BJ (cell line): ENCODE measurements at regions not wholly inside any gene's neighbourhood (a gene's known extent, or its start where the extent isn't known, plus 50 kb on each side); places are given as distances from the start of the nearest gene placed in this dataset.

Experiments
- CTCF ChIA-PET: fragments of 350-600 bp; formaldehyde crosslinking; extraction: SDS; loops from one replicate; lab custom pipeline; 2021; ENCODE audit warnings: antibody characterized with exemption, inconsistent platforms; lab: Yijun Ruan, JAX
- POLR2A ChIA-PET: fragments of 300-600 bp; sonication (Branson Sonifier 250); formaldehyde crosslinking; extraction: SDS; loops from one replicate; lab custom pipeline; 2021; ENCODE audit warnings: antibody characterized with exemption; lab: Charles Lee
- DNase-seq: peaks from one replicate; pipeline ENCODE4 v3.0.0-alpha.2; 2011; ENCODE audit warnings: low read depth
- H3K27me3 ChIP-seq: 2 replicates; pipeline ENCODE4 v1.6.0; 2011; ENCODE audit warnings: low read length; ENCODE audit not compliant: control insufficient read depth, insufficient read depth
- H3K36me3 ChIP-seq: 2 replicates; pipeline ENCODE4 v1.5.1; 2011; ENCODE audit warnings: low read length; ENCODE audit not compliant: control insufficient read depth, insufficient read depth
- H3K4me3 ChIP-seq: 2 replicates; pipeline ENCODE4 v1.5.1; 2011; ENCODE audit warnings: low read depth, mild to moderate bottlenecking, control low read depth, low read length
- TF ChIP-seq, protein P1 (sequence below): IDR thresholded peaks from 2 replicates; pipeline ENCODE4 v1.5.1; 2011; ENCODE audit warnings: low read depth, mild to moderate bottlenecking, control low read depth, inconsistent platforms, low read length, moderate library complexity; ENCODE audit not compliant: insufficient read depth

DNA sequence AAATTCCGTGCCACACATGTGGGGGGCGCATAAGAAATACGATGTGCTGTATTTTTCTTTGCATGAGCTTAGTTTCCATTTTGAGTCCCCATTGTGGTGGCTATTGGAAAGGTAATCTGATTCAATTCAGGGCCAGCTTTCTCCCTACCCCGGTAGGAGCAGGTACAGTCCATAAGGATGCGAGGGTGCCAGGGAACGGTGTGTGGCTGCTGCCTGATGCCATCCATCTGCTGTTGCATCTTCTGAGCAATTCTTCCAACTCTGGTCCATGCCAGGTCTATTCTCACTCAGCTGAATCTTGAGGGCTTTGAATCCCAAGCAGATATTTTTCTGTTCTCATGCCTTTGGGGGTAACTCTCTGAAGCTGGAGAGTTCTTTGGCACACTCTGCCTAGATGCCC lies 392.7 kb downstream of the AGTPBP1 start:
- Histone ChIP-seq H3K4me3 (no peak overlapping the region), H3K36me3 (no peaks in the 10 kb centered on the region), H3K27me3 (no peaks in the 10 kb centered on the region)
- TF ChIP-seq, protein P1, sequence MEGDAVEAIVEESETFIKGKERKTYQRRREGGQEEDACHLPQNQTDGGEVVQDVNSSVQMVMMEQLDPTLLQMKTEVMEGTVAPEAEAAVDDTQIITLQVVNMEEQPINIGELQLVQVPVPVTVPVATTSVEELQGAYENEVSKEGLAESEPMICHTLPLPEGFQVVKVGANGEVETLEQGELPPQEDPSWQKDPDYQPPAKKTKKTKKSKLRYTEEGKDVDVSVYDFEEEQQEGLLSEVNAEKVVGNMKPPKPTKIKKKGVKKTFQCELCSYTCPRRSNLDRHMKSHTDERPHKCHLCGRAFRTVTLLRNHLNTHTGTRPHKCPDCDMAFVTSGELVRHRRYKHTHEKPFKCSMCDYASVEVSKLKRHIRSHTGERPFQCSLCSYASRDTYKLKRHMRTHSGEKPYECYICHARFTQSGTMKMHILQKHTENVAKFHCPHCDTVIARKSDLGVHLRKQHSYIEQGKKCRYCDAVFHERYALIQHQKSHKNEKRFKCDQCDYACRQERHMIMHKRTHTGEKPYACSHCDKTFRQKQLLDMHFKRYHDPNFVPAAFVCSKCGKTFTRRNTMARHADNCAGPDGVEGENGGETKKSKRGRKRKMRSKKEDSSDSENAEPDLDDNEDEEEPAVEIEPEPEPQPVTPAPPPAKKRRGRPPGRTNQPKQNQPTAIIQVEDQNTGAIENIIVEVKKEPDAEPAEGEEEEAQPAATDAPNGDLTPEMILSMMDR: no peak
- DNase-seq: no peak
- ChIA-PET POLR2A (no interaction called here), CTCF (no interaction called here)

DNA sequence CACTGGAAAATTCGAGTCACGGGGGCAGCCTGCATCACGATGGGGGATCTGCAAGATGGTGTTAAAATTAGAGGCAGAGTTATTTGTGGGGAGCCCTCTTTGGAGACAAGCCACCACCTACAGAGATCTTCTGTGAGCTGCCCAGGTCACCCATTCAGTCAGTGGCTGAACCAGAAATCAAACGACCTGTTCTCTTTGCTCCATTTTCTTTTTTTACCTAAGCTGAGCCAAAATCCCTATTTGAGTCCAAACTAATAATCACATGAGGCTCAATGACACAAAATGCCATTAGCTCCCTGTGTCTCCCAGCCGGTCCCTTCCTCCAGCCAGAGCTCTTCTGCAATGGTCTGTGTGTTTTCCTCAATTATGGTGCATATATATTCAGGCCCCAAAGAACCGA lies 394.2 kb downstream of the AGTPBP1 start:
- POLR2A ChIA-PET: no interaction called here
- CTCF ChIA-PET: no interaction called here
- Histone ChIP-seq H3K36me3 (no peaks in the 10 kb centered on the region), H3K4me3 (no peak overlapping the region), H3K27me3 (no peaks in the 10 kb centered on the region)
- TF ChIP-seq, protein P1: no peak
- no peak for DNase-seq

DNA sequence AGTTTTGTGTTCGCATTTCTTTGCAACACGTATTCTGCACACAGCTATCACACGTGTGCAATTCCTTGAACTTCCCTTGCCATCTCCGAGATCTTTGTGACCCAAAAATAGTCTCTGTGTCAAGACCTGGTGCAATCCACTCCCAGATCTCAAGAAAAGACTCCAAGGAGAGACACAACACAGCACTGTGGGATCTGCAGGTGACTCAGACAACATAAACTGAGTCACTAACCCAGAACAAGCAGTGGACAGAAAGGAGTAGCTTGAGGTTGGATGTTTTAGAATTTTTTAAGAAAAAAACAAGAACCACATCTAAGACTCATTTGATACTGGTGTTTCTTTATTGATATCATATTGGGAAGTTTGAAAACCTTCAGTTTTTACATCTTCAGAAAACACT lies 396.9 kb downstream of the AGTPBP1 start:
- Histone ChIP-seq H3K27me3 (no peaks in the 10 kb centered on the region), H3K4me3 (no peak overlapping the region), H3K36me3 (no peaks in the 10 kb centered on the region)
- no peak for DNase-seq
- ChIA-PET CTCF (no interaction called here), POLR2A (no interaction called here)
- TF ChIP-seq, protein P1: no peak

DNA sequence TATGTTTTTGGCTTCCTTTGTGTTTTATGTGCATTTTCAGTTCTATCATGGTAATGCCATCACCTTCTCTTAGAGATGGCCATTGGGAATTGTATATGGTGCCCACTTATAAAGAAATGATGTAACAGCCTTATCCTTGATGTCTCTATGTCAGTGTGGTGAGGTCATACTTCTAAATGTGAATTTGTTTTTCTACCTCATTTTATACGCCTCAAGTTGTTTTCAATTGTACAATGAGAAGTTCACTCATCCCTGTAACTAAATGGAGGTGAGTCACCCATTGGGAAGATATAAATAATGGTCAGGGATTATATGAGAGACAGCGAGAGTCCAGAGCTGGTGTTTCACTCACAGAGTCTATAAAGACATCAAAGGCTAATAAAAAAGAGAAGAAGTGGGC lies 402.4 kb downstream of the AGTPBP1 start:
- no peak overlapping the region for H3K4me3 ChIP-seq
- no peaks in the 10 kb centered on the region for H3K36me3 ChIP-seq
- H3K27me3 ChIP-seq: no peaks in the 10 kb centered on the region
- DNase-seq: no peak
- CTCF ChIA-PET: no interaction called here
- TF ChIP-seq, protein P1: no peak
- POLR2A ChIA-PET: no interaction called here

DNA sequence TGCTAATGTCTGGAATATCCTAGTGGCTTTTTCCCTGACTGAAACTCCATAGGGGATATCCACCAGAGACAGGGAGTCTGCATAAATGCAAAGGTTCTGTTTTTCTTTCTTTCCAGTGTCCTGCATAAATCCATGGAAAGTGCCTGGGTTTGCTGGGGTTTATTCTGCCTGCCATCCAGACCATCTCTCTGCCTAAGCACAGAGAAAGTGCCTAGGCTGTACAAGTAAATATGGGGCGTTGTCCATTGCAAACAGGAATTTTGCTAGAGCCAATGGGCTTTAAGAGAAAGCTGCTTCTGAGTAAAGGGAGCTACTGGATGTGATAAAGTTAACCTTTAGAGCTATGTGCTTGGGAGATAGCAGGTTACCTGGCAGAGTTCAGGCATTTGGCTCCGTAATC lies 407.5 kb downstream of the AGTPBP1 start:
- TF ChIP-seq, protein P1: no peak
- CTCF ChIA-PET: no interaction called here
- POLR2A ChIA-PET: no interaction called here
- Histone ChIP-seq H3K4me3 (no peak overlapping the region), H3K27me3 (no peaks in the 10 kb centered on the region), H3K36me3 (no peaks in the 10 kb centered on the region)
- no peak for DNase-seq
